ENCODE measurements at regions not wholly inside any gene's neighbourhood (a gene's known extent, or its start where the extent isn't known, plus 50 kb on each side); places are given as distances from the start of the nearest gene placed in this dataset.

DNA sequence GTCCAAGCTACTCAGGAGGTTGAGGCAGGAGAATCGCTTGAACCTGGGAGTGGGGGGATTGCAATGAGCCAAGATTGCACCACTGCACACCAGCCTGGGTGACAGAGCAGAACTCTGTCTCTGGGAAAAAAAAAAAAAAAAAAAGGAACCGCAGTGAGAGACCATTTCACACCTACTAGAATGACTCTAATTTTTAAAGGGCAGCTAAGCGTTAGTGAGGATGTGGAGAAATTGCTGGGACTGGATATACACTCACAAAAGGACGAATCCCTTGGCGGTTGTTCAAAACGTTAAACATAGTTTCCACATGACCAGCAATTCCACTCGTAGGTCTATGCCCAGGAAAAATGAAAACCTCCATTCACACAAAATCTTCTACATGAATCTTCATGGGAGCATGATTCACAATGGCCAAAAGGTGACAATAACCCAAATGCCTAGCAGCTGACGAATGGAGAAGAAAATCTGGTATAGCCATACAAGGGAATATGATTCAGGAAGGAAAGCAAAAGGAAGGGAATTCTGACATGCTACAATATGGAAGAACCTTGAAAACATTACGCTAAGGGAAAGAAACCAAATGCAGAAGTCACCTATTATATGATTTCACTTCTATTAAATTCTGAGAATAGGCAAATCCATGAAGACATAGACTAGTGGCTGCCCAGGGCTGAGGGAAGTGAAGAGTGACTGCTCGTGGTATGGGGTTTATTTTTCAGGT, 127.0 kb downstream of the CHSY1 start:
- intact Hi-C loops (cut with DNase I): loop anchor here (5.0 kb wide), 1 partner anchor 122 kb away; no protein-coding TSS in a partner anchor
- H3K27ac ChIP-seq: no peak overlapping the region
- WGBS: 82% methylated on average over 10 of the region's 10 CpGs

DNA sequence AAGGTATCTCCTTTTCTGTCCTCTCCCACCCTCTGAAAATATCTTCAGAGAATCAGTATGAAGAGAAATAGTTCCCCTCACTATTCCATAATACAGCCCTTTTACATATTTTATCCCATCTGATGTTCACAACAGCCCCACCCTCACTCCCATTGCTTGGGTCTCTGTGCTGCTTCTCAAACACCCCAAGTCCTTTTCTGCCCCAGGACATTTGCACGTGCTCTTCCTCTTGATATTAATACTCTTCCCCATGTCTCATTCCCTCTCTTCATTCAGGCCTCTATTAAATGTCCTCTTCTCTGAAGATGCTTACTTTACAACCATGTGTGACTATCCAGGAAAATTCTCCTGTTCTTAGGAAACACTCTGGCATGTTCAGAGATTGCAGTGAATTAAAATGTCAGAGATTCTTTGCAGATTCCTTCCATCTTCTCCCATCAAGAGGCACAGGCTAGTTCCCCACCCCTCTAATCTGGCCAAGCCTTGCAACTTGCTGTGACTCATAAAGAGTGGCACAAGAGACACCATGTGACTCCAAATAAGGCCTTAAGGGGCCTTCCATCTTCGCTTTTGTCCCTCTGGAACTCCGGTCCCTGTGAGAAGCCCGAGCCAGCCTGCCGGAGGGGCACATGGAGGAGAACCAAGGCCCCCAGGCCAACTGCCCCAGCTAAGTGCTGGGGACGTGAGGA, 128.5 kb downstream of the CHSY1 start:
- Histone ChIP-seq H3K27me3 (replicated peaks; ENCODE audit: insufficient read depth) (no peaks in the 10 kb centered on the region), H3K36me3 (no peaks in the 10 kb centered on the region), H3K4me1 (replicated peaks) (no peaks in the 10 kb centered on the region), H3K9me3 (no peaks in the 10 kb centered on the region), H3K4me3 (no peak overlapping the region), H3K27ac (no peak overlapping the region)
- TF ChIP-seq, protein P1, sequence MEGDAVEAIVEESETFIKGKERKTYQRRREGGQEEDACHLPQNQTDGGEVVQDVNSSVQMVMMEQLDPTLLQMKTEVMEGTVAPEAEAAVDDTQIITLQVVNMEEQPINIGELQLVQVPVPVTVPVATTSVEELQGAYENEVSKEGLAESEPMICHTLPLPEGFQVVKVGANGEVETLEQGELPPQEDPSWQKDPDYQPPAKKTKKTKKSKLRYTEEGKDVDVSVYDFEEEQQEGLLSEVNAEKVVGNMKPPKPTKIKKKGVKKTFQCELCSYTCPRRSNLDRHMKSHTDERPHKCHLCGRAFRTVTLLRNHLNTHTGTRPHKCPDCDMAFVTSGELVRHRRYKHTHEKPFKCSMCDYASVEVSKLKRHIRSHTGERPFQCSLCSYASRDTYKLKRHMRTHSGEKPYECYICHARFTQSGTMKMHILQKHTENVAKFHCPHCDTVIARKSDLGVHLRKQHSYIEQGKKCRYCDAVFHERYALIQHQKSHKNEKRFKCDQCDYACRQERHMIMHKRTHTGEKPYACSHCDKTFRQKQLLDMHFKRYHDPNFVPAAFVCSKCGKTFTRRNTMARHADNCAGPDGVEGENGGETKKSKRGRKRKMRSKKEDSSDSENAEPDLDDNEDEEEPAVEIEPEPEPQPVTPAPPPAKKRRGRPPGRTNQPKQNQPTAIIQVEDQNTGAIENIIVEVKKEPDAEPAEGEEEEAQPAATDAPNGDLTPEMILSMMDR (IDR thresholded peaks at IDR 0.05): no peak
- TF ChIP-seq POLR2A (IDR thresholded peaks at IDR 0.05): no peak
- TF ChIP-seq POLR2AphosphoS5 (IDR thresholded peaks at IDR 0.05): no peak
- 98% methylated on average over 6 of the region's 6 CpGs for WGBS
- intact Hi-C loops (cut with DNase I): loop anchor here (5.0 kb wide), 1 partner anchor 124 kb away; no protein-coding TSS in a partner anchor
- no peak for DNase-seq (ENCODE audit: low spot score)

More for the DNA sequence above, 127.0 kb downstream of the CHSY1 start:
- no peak for TF ChIP-seq POLR2AphosphoS5 (IDR thresholded peaks at IDR 0.05)
- TF ChIP-seq, protein P1 (IDR thresholded peaks at IDR 0.05): no peak
- TF ChIP-seq POLR2A (IDR thresholded peaks at IDR 0.05): no peak
- H3K36me3 ChIP-seq: no peaks in the 10 kb centered on the region
- H3K4me3 ChIP-seq: no peak overlapping the region
- H3K4me1 ChIP-seq (replicated peaks): no peaks in the 10 kb centered on the region
- H3K27me3 ChIP-seq (replicated peaks; ENCODE audit: insufficient read depth): no peaks in the 10 kb centered on the region
- DNase-seq (ENCODE audit: low spot score): no peak
- H3K9me3 ChIP-seq: no peaks in the 10 kb centered on the region

DNA sequence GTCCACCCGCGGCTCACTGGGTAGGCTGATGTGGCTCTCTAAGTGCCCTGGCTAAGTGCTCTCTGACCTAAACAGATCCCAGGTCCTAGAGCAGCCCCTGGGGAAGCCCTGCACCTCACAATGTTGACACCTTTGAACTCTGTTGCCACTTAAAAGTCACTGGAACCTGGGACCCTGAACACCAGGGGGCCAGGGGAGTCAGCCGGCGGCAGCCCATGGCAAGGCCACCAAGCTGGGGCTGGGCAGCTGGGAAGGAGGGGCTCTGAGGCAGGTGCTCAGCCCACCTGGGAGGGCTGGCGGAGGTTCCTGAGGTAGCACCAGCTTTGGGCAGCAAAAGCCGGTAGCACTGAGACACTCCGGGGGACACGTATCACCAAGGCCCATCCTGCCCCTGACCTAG, 129.0 kb downstream of the CHSY1 start:
- H3K27me3 ChIP-seq (replicated peaks; ENCODE audit: insufficient read depth): no peaks in the 10 kb centered on the region
- no peak for TF ChIP-seq POLR2AphosphoS5 (IDR thresholded peaks at IDR 0.05)
- H3K4me3 ChIP-seq: no peak overlapping the region
- H3K27ac ChIP-seq: no peak overlapping the region
- H3K4me1 ChIP-seq (replicated peaks): no peaks in the 10 kb centered on the region
- DNase-seq (ENCODE audit: low spot score): no peak
- H3K36me3 ChIP-seq: no peaks in the 10 kb centered on the region
- 94% methylated on average over 8 of the region's 8 CpGs for WGBS
- no peaks in the 10 kb centered on the region for H3K9me3 ChIP-seq
- intact Hi-C loops (cut with DNase I): loop anchor here (5.0 kb wide), 1 partner anchor 124 kb away; no protein-coding TSS in a partner anchor

DNA sequence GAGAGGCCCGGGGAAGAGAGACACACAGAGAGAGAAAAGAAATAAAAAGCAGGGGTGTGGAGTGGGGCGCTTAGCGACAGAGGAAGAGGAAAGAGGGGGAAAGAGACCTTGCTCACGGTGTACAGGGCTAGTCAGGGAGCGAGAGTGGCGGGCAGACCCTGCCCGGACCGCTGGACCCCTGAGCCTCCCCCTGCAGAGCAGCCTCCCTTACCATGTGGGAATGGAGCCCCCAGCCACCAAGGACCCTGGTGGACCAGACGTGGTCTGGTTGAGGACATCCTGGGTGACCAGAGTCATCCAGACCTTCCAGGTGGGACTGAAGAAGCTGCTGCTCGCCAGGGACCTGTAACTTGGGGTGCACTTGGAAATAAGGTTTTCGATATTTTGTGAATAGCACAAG, 129.6 kb downstream of the CHSY1 start:
- no peaks in the 10 kb centered on the region for H3K9me3 ChIP-seq
- intact Hi-C loops (cut with DNase I): loop anchor here (5.0 kb wide), 1 partner anchor 125 kb away; no protein-coding TSS in a partner anchor
- DNase-seq (ENCODE audit: low spot score): no peak
- H3K4me3 ChIP-seq: no peak overlapping the region
- peak overlapping the region in 1 of 2 donors; percentile 72 for H3K27ac ChIP-seq
- TF ChIP-seq, protein P1 (IDR thresholded peaks at IDR 0.05): no peak
- TF ChIP-seq POLR2A (IDR thresholded peaks at IDR 0.05): no peak
- 80% methylated on average over 11 of the region's 11 CpGs for whole genome bisulfite sequencing
- no peaks in the 10 kb centered on the region for H3K4me1 ChIP-seq (replicated peaks)
- no peaks in the 10 kb centered on the region for H3K36me3 ChIP-seq
- no peaks in the 10 kb centered on the region for H3K27me3 ChIP-seq (replicated peaks; ENCODE audit: insufficient read depth)

DNA sequence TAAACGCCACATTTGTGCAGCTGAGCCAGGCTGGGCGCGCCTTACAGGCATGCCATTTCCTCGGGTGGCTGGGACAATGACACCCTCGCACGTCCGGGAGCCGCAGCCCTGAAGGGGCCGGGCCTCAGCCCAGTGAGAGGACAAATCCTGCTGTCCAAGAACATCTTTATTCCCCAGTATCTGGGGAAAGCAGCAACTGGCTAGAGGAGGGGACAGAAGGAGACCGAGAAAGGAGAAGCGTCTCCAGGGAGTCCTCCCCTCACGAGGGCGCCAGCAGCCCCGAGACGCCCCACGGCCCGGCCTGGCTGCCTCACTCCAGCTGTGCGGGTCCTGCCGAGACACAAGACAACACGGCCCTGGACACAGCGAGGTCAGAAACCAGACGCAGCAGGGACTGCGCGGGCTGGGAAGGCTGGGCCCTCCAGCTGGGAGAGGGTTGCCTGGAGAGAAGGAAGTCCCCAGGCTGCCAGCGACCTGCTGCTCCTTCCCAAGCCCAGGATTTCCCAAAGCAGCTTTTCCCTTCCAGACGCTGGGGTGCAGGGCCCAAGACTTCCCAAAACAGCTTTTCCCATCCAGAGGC, 130.2 kb downstream of the CHSY1 start:
- 9% methylated on average over 26 of the region's 26 CpGs for WGBS
- intact Hi-C loops (cut with DNase I): loop anchor here (5.0 kb wide), 1 partner anchor 126 kb away; no protein-coding TSS in a partner anchor

More for the DNA sequence above, 130.2 kb downstream of the CHSY1 start:
- Histone ChIP-seq H3K36me3 (no peaks in the 10 kb centered on the region), H3K9me3 (no peaks in the 10 kb centered on the region), H3K4me3 (peak overlapping the region; percentile 0 to 6), H3K27me3 (replicated peaks; ENCODE audit: insufficient read depth) (no peaks in the 10 kb centered on the region), H3K27ac (peak overlapping the region; percentile 47 to 72), H3K4me1 (replicated peaks) (no peaks in the 10 kb centered on the region)
- TF ChIP-seq POLR2AphosphoS5 (IDR thresholded peaks at IDR 0.05): no peak
- TF ChIP-seq, protein P1 (IDR thresholded peaks at IDR 0.05): peak in 3 of 4 experiments; percentile 14 to 37 (median 33)
- DNase-seq (ENCODE audit: low spot score): peak; percentile 58
